ENCODE measurements at regions not wholly inside any gene's neighbourhood (a gene's known extent, or its start where the extent isn't known, plus 50 kb on each side); places are given as distances from the start of the nearest gene placed in this dataset.

GRCh38 chr6:91137286-91137685 lies 550.4 kb upstream of the MAP3K7 start:
- DNase-seq (ENCODE audit: low read depth) = no peak

- no peak for DNase-seq (ENCODE audit: low read depth)
Measured at GRCh38 chr6:91135406-91136103, 548.7 kb upstream of the MAP3K7 start.

GRCh38 chr6:91132461-91132860 lies 545.6 kb upstream of the MAP3K7 start:
- DNase-seq (ENCODE audit: low read depth) = peak; percentile 42

- DNase-seq (ENCODE audit: low read depth) = no peak
Measured at GRCh38 chr6:91130126-91130525, 543.3 kb upstream of the MAP3K7 start.

DNA sequence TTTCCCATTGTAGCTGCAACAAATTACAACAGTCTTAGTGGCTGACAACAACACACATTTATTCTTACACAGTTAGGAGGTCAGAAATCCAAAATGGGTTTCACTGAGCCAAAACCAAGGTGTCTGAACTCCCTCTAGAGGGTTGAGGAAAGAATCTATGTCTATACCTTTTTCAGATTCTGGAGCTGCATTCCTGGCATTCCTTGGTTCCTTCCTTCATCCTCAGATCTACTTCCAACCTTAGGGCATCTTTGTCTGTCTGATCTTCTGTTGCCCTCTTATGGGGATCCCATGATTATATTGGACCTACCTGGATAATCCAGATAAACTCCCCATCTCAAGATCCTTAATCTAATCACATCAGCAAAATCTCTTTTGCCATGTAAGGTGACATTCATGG lies 540.9 kb upstream of the MAP3K7 start:
- no peak for DNase-seq (ENCODE audit: low read depth)

- no peak for DNase-seq (ENCODE audit: low read depth)
Measured at GRCh38 chr6:91126876-91127275, 540.0 kb upstream of the MAP3K7 start.

- no peak for DNase-seq (ENCODE audit: low read depth)
Measured at GRCh38 chr6:91117550-91117949, 530.7 kb upstream of the MAP3K7 start.

GRCh38 chr6:91114123-91114708 lies 527.3 kb upstream of the MAP3K7 start:
- no peak for DNase-seq (ENCODE audit: low read depth)

DNA sequence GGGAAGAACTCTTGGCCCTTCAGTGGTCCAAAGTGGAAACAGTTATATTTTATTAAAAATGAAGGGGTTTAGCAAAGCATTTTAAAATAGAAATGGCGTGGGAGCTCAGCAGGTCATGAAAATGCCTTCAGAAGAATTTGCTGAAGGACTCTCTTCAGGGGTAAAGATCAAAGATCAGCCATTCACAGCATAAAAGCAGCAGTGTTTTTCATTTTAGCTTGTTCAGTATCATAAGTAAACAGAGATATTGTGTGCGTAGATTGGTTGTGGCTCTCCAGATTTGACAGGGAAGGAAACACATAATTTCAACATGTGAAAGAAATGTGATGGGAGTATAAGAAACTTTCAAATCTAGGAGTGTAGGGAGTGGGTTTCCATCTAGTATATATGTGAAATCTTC lies 519.2 kb upstream of the MAP3K7 start:
- no peak for DNase-seq (ENCODE audit: low read depth)

DNA sequence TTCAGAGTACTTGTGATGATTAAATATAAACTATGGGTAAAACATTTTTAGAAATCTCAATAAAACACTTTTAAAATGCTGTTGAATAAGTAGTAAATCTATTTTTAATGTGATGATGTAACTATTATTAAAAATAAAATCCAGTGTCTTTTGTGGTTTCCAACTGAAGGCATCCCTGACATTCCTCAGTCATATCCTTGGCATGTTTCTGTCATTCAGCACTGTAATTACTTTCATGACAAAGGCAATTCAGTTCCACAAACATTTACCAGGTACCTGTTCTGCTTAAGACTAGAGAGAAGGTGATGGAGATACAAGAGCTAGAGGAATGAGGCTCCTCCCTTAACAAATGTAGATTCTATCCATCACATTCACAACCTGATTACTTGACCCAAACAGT lies 518.7 kb upstream of the MAP3K7 start:
- DNase-seq (ENCODE audit: low read depth) = no peak

DNA sequence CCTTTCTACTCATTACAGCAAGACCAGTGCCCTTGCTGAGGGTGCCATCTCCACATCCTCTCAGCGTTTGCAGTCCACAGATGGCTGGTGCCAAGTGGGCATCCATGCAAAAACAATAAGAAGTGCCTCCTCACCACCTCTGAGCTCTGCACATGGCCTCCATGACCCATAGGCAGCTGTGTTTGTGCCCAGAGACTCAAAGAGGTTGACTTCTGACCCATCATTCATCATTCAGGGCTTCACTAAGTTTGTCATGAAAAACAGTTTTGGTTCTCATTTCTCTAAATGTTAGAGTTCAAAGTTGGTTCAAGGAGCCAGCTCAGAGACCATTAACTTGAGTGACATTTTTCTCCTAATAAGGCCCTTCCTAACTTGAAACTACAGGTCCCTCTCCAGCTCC lies 512.6 kb upstream of the MAP3K7 start:
- no peak for DNase-seq (ENCODE audit: low read depth)

DNA sequence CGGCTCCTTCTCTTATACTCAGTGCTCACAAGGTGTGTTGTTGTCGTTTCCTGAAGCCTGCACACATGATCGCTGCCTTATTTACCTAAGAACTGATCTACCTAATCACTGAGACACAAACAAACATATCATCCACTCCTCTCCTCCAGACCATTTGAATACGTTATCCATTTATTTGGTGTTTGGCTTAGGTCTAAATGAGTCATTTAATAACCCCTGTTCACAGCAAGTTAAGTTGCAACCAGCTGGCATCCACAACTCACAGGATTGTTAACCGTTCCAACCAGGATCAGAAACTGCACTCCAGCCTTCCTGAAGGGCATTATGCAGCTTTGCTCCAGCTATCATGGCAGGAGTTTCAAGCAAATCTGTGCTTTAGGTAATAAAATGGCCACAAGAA lies 511.1 kb upstream of the MAP3K7 start:
- no peak for DNase-seq (ENCODE audit: low read depth)

DNA sequence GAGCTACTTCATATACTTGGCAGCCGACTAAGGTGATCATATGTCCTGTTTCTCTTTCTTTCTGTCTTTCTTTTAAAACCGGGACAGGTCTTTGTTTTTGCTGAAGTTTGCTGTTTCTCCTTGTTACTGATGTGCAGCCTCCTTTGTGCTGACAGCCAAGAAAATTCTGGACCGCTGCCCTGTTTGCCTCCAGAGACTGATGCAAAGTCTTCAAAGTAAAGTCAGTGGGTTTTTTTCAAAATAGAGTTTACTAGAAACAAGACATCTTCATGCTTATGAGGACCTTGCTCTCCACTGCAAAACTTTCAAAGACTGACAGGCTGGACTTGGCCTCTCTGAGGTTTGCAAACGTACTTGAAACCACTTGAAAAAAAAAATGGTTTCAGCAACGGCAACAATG lies 510.5 kb upstream of the MAP3K7 start:
- DNase-seq (ENCODE audit: low read depth) = no peak

DNA sequence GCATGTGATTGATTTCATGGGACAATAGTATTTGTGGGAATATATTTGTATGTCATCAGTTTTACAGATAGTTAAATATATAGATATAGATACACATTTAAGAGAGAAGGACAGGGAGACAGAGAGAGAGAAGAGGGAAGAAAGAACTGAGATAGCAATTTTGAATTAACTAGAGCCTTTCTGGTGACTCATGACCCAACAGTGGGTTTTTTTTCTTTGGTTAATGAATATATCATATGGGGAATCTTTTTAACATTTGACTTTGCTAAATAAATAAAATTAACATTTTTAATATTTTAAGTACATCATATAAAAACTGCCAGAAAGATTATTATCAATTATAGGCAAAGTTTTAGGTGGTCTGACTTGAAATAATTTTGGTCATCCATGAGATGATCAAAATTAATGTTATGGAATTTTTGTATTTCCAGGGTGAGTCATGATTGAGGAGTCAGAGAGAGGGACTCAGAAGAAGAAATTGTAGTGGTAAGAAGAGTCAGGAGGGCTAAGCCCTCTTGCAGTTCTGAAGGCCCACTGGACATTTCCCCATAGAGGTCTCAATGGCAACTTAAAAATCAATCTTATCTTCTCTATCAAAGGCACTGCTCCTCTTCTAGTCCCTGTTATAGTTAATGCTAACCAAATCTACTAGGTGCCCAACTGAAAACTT lies 508.1 kb upstream of the MAP3K7 start:
- no peak for DNase-seq (ENCODE audit: low read depth)

- peak; percentile 10 for DNase-seq (ENCODE audit: low read depth)
Measured at GRCh38 chr6:91094341-91094740, 507.5 kb upstream of the MAP3K7 start.

- no peak for DNase-seq (ENCODE audit: low read depth)
Measured at GRCh38 chr6:91088976-91089375, 502.1 kb upstream of the MAP3K7 start.

DNA sequence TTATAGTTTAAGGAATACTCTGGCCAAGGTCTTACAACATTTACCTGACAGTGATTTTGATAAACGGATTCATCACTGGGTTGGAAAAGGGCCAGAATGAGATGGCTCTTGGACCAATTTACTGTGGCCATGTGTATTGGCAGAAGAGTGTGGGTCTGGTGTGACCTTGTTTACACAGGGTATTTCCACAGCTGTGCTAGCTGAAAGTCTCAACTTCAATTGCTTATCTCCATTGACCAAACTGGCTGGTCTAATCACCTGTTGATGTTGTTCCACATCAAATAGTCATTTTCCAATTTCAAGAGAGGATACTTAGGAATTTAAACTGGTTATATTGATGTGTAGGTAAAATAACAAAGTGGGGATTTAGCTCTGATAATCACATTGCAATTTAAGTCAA lies 501.6 kb upstream of the MAP3K7 start:
- no peak for DNase-seq (ENCODE audit: low read depth)

DNA sequence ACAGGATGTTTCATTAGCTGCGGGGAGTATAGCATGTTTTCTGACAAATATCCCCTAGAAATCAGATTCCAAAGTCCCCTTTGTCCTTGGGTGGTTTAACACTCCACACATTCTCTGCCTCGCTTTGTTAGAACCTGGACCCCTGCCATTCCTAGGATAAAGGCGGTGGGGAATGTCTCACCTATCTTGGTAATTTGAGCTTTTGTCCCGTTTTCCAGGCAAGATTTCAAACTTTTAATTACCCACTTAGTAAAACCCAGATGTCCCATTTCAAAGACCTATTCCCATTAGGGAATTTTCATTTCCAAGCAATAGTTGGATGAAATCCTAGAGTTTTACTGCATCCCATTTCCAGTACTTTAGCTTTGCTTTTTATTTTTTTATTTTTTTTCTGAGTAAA lies 501.0 kb upstream of the MAP3K7 start:
- no peak for DNase-seq (ENCODE audit: low read depth)

GRCh38 chr6:91083211-91083610 lies 496.3 kb upstream of the MAP3K7 start:
- DNase-seq (ENCODE audit: low read depth) = peak; percentile 28

DNA sequence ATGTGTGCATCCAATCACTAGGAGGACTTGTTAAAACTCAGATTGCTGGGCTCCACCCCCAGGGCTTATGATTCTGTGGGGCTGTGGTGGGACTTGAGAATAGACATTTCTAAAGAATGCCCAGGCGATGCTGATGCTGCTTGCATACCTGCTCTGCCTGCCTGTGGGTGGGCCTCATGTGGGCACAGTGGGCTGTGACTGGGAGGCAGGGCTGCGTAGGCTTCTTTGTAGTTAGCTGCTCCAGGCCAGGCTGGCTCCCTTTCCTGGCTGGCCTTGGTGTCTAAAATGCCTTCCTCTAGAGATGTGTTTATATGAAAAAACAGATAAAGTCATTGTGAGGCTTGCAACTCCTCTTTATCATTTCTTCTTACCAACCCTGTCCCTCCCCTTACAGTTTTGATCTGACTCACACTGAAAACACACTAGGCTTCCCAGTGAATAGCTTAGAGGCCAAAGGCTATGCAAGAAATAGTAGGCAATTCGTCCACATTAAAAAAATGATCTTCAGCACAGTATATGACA lies 495.5 kb upstream of the MAP3K7 start:
- DNase-seq (ENCODE audit: low read depth) = peak; percentile 38

DNA sequence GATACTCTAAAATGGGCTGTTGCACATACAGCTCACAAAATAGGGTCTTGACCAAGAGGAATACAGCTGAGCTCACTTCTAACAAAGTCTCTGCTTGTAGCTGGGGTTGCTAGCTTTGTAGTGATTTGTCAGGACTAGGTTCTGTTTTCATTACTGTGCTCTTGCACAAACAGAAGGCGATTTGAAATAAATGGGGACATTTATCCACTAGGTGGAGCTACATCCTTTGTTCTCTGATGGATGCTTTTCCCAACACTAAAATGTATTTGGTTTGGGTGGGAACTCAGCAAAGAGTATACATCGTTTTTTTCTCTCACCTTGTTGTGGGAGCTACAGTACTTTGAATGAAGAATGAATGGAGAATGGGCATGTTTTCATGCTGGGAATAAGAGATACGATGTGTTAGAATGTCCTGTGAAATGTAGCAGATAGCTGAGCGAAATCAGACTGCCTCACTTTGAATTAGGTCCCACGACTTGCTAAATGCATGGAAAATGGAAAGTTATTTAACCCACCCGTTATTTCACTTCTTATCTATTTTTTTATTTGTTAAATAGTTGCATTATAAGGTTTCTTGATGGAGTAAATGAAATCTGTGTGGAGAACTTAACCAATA lies 494.7 kb upstream of the MAP3K7 start:
- peak; percentile 24 for DNase-seq (ENCODE audit: low read depth)

DNA sequence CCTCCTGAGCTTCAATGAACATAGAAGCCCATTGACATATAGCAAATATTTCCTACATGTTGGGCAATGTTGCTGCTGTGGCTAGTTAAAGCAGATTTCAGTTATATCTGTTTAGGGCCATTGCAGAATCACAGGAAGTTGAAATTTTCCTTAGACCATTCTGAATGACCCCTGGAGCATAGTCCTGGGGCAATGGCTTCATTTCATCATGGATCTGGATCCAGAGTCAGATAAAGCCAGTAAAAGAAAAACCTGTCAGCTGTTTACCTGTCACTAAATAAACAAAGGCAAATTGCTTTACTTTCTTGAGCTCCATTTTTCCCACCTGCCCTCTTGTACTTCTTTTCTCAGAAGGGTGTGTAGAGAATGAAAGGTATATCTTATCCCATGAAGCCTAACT lies 494.0 kb upstream of the MAP3K7 start:
- no peak for DNase-seq (ENCODE audit: low read depth)

GRCh38 chr6:91079969-91080368 lies 493.1 kb upstream of the MAP3K7 start:
- no peak for DNase-seq (ENCODE audit: low read depth)

All from RPMI7951 (cell line).